ENCODE measurements at regions not wholly inside any gene's neighbourhood (a gene's known extent, or its start where the extent isn't known, plus 50 kb on each side); places are given as distances from the start of the nearest gene placed in this dataset.

DNA sequence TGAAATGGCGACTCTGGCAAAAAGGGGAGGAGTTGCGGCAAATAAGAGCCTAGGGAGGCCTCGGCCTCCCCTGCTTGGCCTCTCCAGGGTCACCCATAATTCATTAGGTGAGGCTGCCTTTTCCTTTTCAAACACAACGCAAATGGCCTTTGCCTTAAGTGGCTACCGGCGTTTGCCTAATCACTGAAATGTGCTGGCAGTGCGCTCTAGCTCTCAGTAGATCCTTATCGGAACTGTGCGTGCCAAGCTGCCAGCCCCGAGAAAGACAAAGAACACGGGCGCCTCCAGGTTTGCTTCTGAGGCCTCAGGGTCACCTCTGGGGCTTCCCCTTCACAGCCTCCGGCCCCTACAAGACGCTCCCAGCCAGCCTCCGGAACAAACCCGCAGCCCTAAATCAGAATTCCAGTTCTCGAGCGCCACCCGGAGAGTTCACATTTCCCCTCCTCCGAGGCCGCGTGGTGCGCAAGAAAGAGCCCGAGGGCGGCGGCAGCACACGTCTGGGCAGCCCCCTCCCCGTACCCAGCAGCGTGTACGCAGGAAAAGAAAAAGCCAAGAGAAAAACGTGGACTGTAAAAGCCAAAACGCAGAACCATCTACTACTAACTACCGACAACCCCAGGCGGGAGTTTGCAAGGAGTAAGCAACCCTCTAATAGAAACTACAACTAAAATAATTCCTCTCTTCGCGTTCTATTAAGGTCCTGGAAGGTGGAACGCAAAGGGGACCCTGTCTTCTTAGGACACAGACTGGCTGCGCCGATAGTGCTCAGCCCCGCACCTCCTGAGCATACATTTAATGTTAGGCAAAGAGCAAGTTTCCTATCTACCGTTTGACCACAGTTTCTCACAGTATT, 76.5 kb upstream of the BCOR start (continued):
- TF ChIP-seq JUN (CRISPR knock-in tag; IDR thresholded peaks at IDR 0.05) (no peak), HNRNPUL1 (IDR thresholded peaks at IDR 0.05; ENCODE audit: low read depth, low read length) (no peak), GFI1 (CRISPR knock-in tag; IDR thresholded peaks at IDR 0.05; ENCODE audit: borderline replicate concordance) (no peak), ZSCAN25 (CRISPR knock-in tag; IDR thresholded peaks at IDR 0.05) (no peak), ZEB1 (IDR thresholded peaks at IDR 0.05; ENCODE audit: insufficient replicate concordance, low read depth) (no peak), ZNF547 (CRISPR knock-in tag; IDR thresholded peaks at IDR 0.05) (no peak), ZNF296 (CRISPR knock-in tag; conservative IDR thresholded peaks at IDR 0.05) (no peak), RXRA (CRISPR knock-in tag; IDR thresholded peaks at IDR 0.05) (peak; percentile 39; the same call in 1 of the 2 replicates), ZNF326 (CRISPR knock-in tag; IDR thresholded peaks at IDR 0.05; ENCODE audit: borderline replicate concordance) (no peak), CC2D1A (CRISPR knock-in tag; IDR thresholded peaks at IDR 0.05) (no peak)
- TF ChIP-seq, protein P1, sequence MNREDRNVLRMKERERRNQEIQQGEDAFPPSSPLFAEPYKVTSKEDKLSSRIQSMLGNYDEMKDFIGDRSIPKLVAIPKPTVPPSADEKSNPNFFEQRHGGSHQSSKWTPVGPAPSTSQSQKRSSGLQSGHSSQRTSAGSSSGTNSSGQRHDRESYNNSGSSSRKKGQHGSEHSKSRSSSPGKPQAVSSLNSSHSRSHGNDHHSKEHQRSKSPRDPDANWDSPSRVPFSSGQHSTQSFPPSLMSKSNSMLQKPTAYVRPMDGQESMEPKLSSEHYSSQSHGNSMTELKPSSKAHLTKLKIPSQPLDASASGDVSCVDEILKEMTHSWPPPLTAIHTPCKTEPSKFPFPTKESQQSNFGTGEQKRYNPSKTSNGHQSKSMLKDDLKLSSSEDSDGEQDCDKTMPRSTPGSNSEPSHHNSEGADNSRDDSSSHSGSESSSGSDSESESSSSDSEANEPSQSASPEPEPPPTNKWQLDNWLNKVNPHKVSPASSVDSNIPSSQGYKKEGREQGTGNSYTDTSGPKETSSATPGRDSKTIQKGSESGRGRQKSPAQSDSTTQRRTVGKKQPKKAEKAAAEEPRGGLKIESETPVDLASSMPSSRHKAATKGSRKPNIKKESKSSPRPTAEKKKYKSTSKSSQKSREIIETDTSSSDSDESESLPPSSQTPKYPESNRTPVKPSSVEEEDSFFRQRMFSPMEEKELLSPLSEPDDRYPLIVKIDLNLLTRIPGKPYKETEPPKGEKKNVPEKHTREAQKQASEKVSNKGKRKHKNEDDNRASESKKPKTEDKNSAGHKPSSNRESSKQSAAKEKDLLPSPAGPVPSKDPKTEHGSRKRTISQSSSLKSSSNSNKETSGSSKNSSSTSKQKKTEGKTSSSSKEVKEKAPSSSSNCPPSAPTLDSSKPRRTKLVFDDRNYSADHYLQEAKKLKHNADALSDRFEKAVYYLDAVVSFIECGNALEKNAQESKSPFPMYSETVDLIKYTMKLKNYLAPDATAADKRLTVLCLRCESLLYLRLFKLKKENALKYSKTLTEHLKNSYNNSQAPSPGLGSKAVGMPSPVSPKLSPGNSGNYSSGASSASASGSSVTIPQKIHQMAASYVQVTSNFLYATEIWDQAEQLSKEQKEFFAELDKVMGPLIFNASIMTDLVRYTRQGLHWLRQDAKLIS (CRISPR knock-in tag; IDR thresholded peaks at IDR 0.05) = 0 out of 2 replicates have a peak, but pooled peaks have one; percentile 27
- TF ChIP-seq, protein P2, sequence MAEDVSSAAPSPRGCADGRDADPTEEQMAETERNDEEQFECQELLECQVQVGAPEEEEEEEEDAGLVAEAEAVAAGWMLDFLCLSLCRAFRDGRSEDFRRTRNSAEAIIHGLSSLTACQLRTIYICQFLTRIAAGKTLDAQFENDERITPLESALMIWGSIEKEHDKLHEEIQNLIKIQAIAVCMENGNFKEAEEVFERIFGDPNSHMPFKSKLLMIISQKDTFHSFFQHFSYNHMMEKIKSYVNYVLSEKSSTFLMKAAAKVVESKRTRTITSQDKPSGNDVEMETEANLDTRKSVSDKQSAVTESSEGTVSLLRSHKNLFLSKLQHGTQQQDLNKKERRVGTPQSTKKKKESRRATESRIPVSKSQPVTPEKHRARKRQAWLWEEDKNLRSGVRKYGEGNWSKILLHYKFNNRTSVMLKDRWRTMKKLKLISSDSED (CRISPR knock-in tag; IDR thresholded peaks at IDR 0.05) = no peak
- TF ChIP-seq, protein P3, sequence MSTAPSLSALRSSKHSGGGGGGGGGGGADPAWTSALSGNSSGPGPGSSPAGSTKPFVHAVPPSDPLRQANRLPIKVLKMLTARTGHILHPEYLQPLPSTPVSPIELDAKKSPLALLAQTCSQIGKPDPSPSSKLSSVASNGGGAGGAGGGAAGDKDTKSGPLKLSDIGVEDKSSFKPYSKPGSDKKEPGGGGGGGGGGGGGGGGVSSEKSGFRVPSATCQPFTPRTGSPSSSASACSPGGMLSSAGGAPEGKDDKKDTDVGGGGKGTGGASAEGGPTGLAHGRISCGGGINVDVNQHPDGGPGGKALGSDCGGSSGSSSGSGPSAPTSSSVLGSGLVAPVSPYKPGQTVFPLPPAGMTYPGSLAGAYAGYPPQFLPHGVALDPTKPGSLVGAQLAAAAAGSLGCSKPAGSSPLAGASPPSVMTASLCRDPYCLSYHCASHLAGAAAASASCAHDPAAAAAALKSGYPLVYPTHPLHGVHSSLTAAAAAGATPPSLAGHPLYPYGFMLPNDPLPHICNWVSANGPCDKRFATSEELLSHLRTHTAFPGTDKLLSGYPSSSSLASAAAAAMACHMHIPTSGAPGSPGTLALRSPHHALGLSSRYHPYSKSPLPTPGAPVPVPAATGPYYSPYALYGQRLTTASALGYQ (CRISPR knock-in tag; IDR thresholded peaks at IDR 0.05) = peak; percentile 32; the same call in 1 of the 2 replicates
- TF ChIP-seq, protein P4, sequence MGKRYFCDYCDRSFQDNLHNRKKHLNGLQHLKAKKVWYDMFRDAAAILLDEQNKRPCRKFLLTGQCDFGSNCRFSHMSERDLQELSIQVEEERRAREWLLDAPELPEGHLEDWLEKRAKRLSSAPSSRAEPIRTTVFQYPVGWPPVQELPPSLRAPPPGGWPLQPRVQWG (CRISPR knock-in tag; IDR thresholded peaks at IDR 0.05; ENCODE audit: borderline replicate concordance, low read depth) = no peak
- TF ChIP-seq, protein P5, sequence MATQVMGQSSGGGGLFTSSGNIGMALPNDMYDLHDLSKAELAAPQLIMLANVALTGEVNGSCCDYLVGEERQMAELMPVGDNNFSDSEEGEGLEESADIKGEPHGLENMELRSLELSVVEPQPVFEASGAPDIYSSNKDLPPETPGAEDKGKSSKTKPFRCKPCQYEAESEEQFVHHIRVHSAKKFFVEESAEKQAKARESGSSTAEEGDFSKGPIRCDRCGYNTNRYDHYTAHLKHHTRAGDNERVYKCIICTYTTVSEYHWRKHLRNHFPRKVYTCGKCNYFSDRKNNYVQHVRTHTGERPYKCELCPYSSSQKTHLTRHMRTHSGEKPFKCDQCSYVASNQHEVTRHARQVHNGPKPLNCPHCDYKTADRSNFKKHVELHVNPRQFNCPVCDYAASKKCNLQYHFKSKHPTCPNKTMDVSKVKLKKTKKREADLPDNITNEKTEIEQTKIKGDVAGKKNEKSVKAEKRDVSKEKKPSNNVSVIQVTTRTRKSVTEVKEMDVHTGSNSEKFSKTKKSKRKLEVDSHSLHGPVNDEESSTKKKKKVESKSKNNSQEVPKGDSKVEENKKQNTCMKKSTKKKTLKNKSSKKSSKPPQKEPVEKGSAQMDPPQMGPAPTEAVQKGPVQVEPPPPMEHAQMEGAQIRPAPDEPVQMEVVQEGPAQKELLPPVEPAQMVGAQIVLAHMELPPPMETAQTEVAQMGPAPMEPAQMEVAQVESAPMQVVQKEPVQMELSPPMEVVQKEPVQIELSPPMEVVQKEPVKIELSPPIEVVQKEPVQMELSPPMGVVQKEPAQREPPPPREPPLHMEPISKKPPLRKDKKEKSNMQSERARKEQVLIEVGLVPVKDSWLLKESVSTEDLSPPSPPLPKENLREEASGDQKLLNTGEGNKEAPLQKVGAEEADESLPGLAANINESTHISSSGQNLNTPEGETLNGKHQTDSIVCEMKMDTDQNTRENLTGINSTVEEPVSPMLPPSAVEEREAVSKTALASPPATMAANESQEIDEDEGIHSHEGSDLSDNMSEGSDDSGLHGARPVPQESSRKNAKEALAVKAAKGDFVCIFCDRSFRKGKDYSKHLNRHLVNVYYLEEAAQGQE (IDR thresholded peaks at IDR 0.05; ENCODE audit: borderline replicate concordance in 1 of 2, low read depth in 1 of 2, low read length in 2 of 2) = no peak
- TF ChIP-seq, protein P6, sequence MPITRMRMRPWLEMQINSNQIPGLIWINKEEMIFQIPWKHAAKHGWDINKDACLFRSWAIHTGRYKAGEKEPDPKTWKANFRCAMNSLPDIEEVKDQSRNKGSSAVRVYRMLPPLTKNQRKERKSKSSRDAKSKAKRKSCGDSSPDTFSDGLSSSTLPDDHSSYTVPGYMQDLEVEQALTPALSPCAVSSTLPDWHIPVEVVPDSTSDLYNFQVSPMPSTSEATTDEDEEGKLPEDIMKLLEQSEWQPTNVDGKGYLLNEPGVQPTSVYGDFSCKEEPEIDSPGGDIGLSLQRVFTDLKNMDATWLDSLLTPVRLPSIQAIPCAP (CRISPR knock-in tag; IDR thresholded peaks at IDR 0.05; ENCODE audit: low read depth) = no peak

All from HepG2 (cell line).